ENCODE measurements at regions not wholly inside any gene's neighbourhood (a gene's known extent, or its start where the extent isn't known, plus 50 kb on each side); places are given as distances from the start of the nearest gene placed in this dataset.

GRCh38 chr11:32161293-32161692 lies 70.4 kb downstream of the RCN1 start:
- DNase-seq, result no peak

- no peak for DNase-seq
Observed at GRCh38 chr11:32162351-32162750, 71.5 kb downstream of the RCN1 start.

GRCh38 chr11:32162906-32163305 lies 72.0 kb downstream of the RCN1 start:
- DNase-seq, result no peak

GRCh38 chr11:32163557-32163956 lies 72.7 kb downstream of the RCN1 start:
- DNase-seq, result no peak

GRCh38 chr11:32164836-32165235 lies 74.0 kb downstream of the RCN1 start:
- no peak for DNase-seq

GRCh38 chr11:32168924-32169323 lies 78.0 kb downstream of the RCN1 start:
- DNase-seq, result no peak

GRCh38 chr11:32171445-32171844 lies 80.6 kb downstream of the RCN1 start:
- no peak for DNase-seq

- DNase-seq, result no peak
Observed at GRCh38 chr11:32172041-32172847, 81.4 kb downstream of the RCN1 start.

- DNase-seq, result peak; percentile 59
Observed at GRCh38 chr11:32172848-32173834, 82.3 kb downstream of the RCN1 start.

- no peak for DNase-seq
Observed at GRCh38 chr11:32173977-32174376, 83.1 kb downstream of the RCN1 start.

- DNase-seq, result peak; percentile 94
Observed at GRCh38 chr11:32176223-32176934, 85.5 kb downstream of the RCN1 start.

- DNase-seq, result no peak
Observed at GRCh38 chr11:32178692-32179091, 87.8 kb downstream of the RCN1 start.

- DNase-seq, result no peak
Observed at GRCh38 chr11:32183512-32183911, 92.6 kb downstream of the RCN1 start.

- peak; percentile 45 for DNase-seq
Observed at GRCh38 chr11:32184041-32184722, 93.3 kb downstream of the RCN1 start.

- no peak for DNase-seq
Observed at GRCh38 chr11:32184723-32185376, 94.0 kb downstream of the RCN1 start.

- no peak for DNase-seq
Observed at GRCh38 chr11:32186118-32186517, 95.2 kb downstream of the RCN1 start.

GRCh38 chr11:32187111-32187510 lies 96.2 kb downstream of the RCN1 start:
- DNase-seq, result no peak

GRCh38 chr11:32188785-32189184 lies 97.9 kb downstream of the RCN1 start:
- no peak for DNase-seq

GRCh38 chr11:32196137-32196536 lies 105.3 kb downstream of the RCN1 start:
- no peak for DNase-seq

- peak; percentile 12 for DNase-seq
Observed at GRCh38 chr11:32198053-32198452, 107.2 kb downstream of the RCN1 start.

- DNase-seq, result no peak
Observed at GRCh38 chr11:32200136-32200847, 109.4 kb downstream of the RCN1 start.
